T-helper 1 cell treated with Interleukin-12 subunit alpha and Interleukin-12 subunit beta and Interleukin-4 antibody, amounts not matched to agents 30 μg/mL and 1 μg/mL, for 36 hours (primary cell): ENCODE measurements at regions not wholly inside any gene's neighbourhood (a gene's known extent, or its start where the extent isn't known, plus 50 kb on each side); places are given as distances from the start of the nearest gene placed in this dataset.
"Not testable (repeated sequence)": the region's sequence is repeated elsewhere in the genome, so short reads cannot be mapped to it uniquely, and the experiment has no call there.

Experiments
- H3K27ac Mint-ChIP-seq: one replicate; pipeline ENCODE4 v1.8.0; 2021; ENCODE audit warnings: mild to moderate bottlenecking, mixed read lengths
- H3K27me3 Mint-ChIP-seq: one replicate; pipeline ENCODE4 v1.8.0; 2021; ENCODE audit warnings: low read depth, mixed read lengths
- H3K36me3 Mint-ChIP-seq: one replicate; pipeline ENCODE4 v1.8.0; 2021; ENCODE audit warnings: low read depth, mixed read lengths
- H3K4me1 Mint-ChIP-seq: one replicate; pipeline ENCODE4 v1.8.0; 2021; ENCODE audit warnings: low read depth, mixed read lengths
- H3K4me3 Mint-ChIP-seq: one replicate; pipeline ENCODE4 v1.8.0; 2021; ENCODE audit warnings: mild to moderate bottlenecking, moderate library complexity, mixed read lengths
- H3K9me3 Mint-ChIP-seq: one replicate; pipeline ENCODE4 v1.8.0; 2021; ENCODE audit warnings: mixed read lengths

GRCh38 chr20:7171911-7172310 is 404.4 kb downstream of the BMP2 start:
- Mint-ChIP-seq H3K36me3 (no peaks in the 10 kb centered on the region), H3K27me3 (no peaks in the 10 kb centered on the region), H3K4me3 (no peak overlapping the region), H3K4me1 (no peaks in the 10 kb centered on the region), H3K9me3 (peaks cover 4% of the 10 kb centered on the region), H3K27ac (no peak overlapping the region)

GRCh38 chr20:7174554-7174953 is 407.1 kb downstream of the BMP2 start:
- no peak overlapping the region for H3K4me3 Mint-ChIP-seq
- H3K9me3 Mint-ChIP-seq, result peaks cover 11% of the 10 kb centered on the region
- H3K4me1 Mint-ChIP-seq, result no peaks in the 10 kb centered on the region
- no peaks in the 10 kb centered on the region for H3K36me3 Mint-ChIP-seq
- no peak overlapping the region for H3K27ac Mint-ChIP-seq
- no peaks in the 10 kb centered on the region for H3K27me3 Mint-ChIP-seq

- H3K9me3 Mint-ChIP-seq, result peaks cover 18% of the 10 kb centered on the region
- H3K27me3 Mint-ChIP-seq, H3K4me1 Mint-ChIP-seq, H3K4me3 Mint-ChIP-seq, H3K27ac Mint-ChIP-seq, H3K36me3 Mint-ChIP-seq: not testable (repeated sequence)
Observed at GRCh38 chr20:7175827-7176226, 408.3 kb downstream of the BMP2 start.

- Mint-ChIP-seq H3K36me3 (no peaks in the 10 kb centered on the region), H3K27me3 (no peaks in the 10 kb centered on the region), H3K9me3 (peaks cover 21% of the 10 kb centered on the region), H3K4me3 (no peak overlapping the region), H3K27ac (no peak overlapping the region), H3K4me1 (no peaks in the 10 kb centered on the region)
Observed at GRCh38 chr20:7178004-7178403, 410.5 kb downstream of the BMP2 start.

- no peaks in the 10 kb centered on the region for H3K4me1 Mint-ChIP-seq
- peaks cover 27% of the 10 kb centered on the region for H3K9me3 Mint-ChIP-seq
- no peaks in the 10 kb centered on the region for H3K27me3 Mint-ChIP-seq
- no peak overlapping the region for H3K27ac Mint-ChIP-seq
- H3K4me3 Mint-ChIP-seq, result no peak overlapping the region
- H3K36me3 Mint-ChIP-seq, result no peaks in the 10 kb centered on the region
Observed at GRCh38 chr20:7180256-7181045, 413.0 kb downstream of the BMP2 start.

- Mint-ChIP-seq H3K9me3 (peaks cover 6% of the 10 kb centered on the region), H3K4me1 (no peaks in the 10 kb centered on the region), H3K36me3 (no peaks in the 10 kb centered on the region)
Observed at GRCh38 chr20:7189231-7189630, 421.7 kb downstream of the BMP2 start.

GRCh38 chr20:7193681-7194080 is 426.2 kb downstream of the BMP2 start:
- H3K36me3 Mint-ChIP-seq, result no peaks in the 10 kb centered on the region
- no peaks in the 10 kb centered on the region for H3K27me3 Mint-ChIP-seq
- no peaks in the 10 kb centered on the region for H3K4me1 Mint-ChIP-seq

More at GRCh38 chr20:7189231-7189630, 421.7 kb downstream of the BMP2 start:
- Mint-ChIP-seq H3K27me3 (no peaks in the 10 kb centered on the region), H3K4me3 (no peak overlapping the region), H3K27ac (no peak overlapping the region)

GRCh38 chr20:7195704-7196103 is 428.2 kb downstream of the BMP2 start:
- Mint-ChIP-seq H3K27me3 (no peaks in the 10 kb centered on the region), H3K4me3 (no peak overlapping the region), H3K9me3 (peaks cover 4% of the 10 kb centered on the region), H3K27ac (no peak overlapping the region), H3K4me1 (no peaks in the 10 kb centered on the region), H3K36me3 (no peaks in the 10 kb centered on the region)

More at GRCh38 chr20:7193681-7194080, 426.2 kb downstream of the BMP2 start:
- H3K9me3 Mint-ChIP-seq, result peaks cover 4% of the 10 kb centered on the region
- H3K27ac Mint-ChIP-seq, result no peak overlapping the region
- no peak overlapping the region for H3K4me3 Mint-ChIP-seq

GRCh38 chr20:7196481-7196880 is 429.0 kb downstream of the BMP2 start:
- no peaks in the 10 kb centered on the region for H3K36me3 Mint-ChIP-seq
- no peaks in the 10 kb centered on the region for H3K4me1 Mint-ChIP-seq
- H3K27ac Mint-ChIP-seq, result no peak overlapping the region
- H3K9me3 Mint-ChIP-seq, result peaks cover 4% of the 10 kb centered on the region
- no peak overlapping the region for H3K4me3 Mint-ChIP-seq
- no peaks in the 10 kb centered on the region for H3K27me3 Mint-ChIP-seq

GRCh38 chr20:7199861-7200260 is 432.4 kb downstream of the BMP2 start:
- no peaks in the 10 kb centered on the region for H3K9me3 Mint-ChIP-seq
- H3K27ac Mint-ChIP-seq, result no peak overlapping the region
- H3K36me3 Mint-ChIP-seq, result no peaks in the 10 kb centered on the region
- no peak overlapping the region for H3K4me3 Mint-ChIP-seq
- no peaks in the 10 kb centered on the region for H3K27me3 Mint-ChIP-seq
- H3K4me1 Mint-ChIP-seq, result no peaks in the 10 kb centered on the region

- H3K4me3 Mint-ChIP-seq, result no peak overlapping the region
- no peaks in the 10 kb centered on the region for H3K27me3 Mint-ChIP-seq
- no peaks in the 10 kb centered on the region for H3K4me1 Mint-ChIP-seq
- H3K36me3 Mint-ChIP-seq, result no peaks in the 10 kb centered on the region
- no peak overlapping the region for H3K27ac Mint-ChIP-seq
- H3K9me3 Mint-ChIP-seq, result peaks cover 13% of the 10 kb centered on the region
Observed at GRCh38 chr20:7207186-7207798, 439.8 kb downstream of the BMP2 start.

GRCh38 chr20:7210910-7211309 is 443.4 kb downstream of the BMP2 start:
- Mint-ChIP-seq H3K27me3 (no peaks in the 10 kb centered on the region), H3K4me1 (no peaks in the 10 kb centered on the region), H3K27ac (no peak overlapping the region), H3K4me3 (no peak overlapping the region), H3K9me3 (peaks cover 13% of the 10 kb centered on the region), H3K36me3 (no peaks in the 10 kb centered on the region)

- Mint-ChIP-seq H3K27me3 (no peaks in the 10 kb centered on the region), H3K9me3 (no peaks in the 10 kb centered on the region), H3K36me3 (no peaks in the 10 kb centered on the region)
Observed at GRCh38 chr20:7214081-7214740, 446.7 kb downstream of the BMP2 start.

GRCh38 chr20:7217606-7218005 is 450.1 kb downstream of the BMP2 start:
- Mint-ChIP-seq H3K27ac (no peak overlapping the region), H3K4me1 (no peaks in the 10 kb centered on the region), H3K4me3 (no peak overlapping the region), H3K36me3 (no peaks in the 10 kb centered on the region), H3K9me3 (no peaks in the 10 kb centered on the region), H3K27me3 (no peaks in the 10 kb centered on the region)

More at GRCh38 chr20:7214081-7214740, 446.7 kb downstream of the BMP2 start:
- Mint-ChIP-seq H3K4me1 (no peaks in the 10 kb centered on the region), H3K27ac (no peak overlapping the region), H3K4me3 (no peak overlapping the region)

- H3K4me3 Mint-ChIP-seq, result no peak overlapping the region
- H3K36me3 Mint-ChIP-seq, result no peaks in the 10 kb centered on the region
- no peaks in the 10 kb centered on the region for H3K4me1 Mint-ChIP-seq
- peaks cover 8% of the 10 kb centered on the region for H3K9me3 Mint-ChIP-seq
- H3K27me3 Mint-ChIP-seq, result no peaks in the 10 kb centered on the region
- H3K27ac Mint-ChIP-seq, result no peak overlapping the region
Observed at GRCh38 chr20:7220755-7221154, 453.3 kb downstream of the BMP2 start.
